Esophagus squamous epithelium (tissue), 4 donors: ENCODE measurements at regions not wholly inside any gene's neighbourhood (a gene's known extent, or its start where the extent isn't known, plus 50 kb on each side); places are given as distances from the start of the nearest gene placed in this dataset.

ENCODE experiments used
- CTCF ChIP-seq, 6 experiments: fragments of 450-650 bp in 4 of 6; fragments of 200-600 bp in 2 of 6; sonication (generic) in 2 of 6; IDR thresholded peaks; one replicate each; pipeline ENCODE4 v1.5.1; 2016 to 2019; ENCODE audit warnings: antibody characterized with exemption in 6 of 6, mild to moderate bottlenecking in 4 of 6, moderate library complexity in 4 of 6
- POLR2A ChIP-seq, 4 donors: fragments of 450-650 bp; IDR thresholded peaks; one replicate each; pipeline ENCODE4 v1.6.1; 2017; ENCODE audit warnings: antibody characterized with exemption in 4 of 4, mild to moderate bottlenecking in 4 of 4, moderate library complexity in 3 of 4

GRCh38 chrX:25762656-25763055 lies 375.5 kb upstream of the MAGEB18 start:
- TF ChIP-seq CTCF (IDR thresholded peaks at IDR 0.05) (no peak), POLR2A (IDR thresholded peaks at IDR 0.05) (no peak)
